UCSD-AML1 (cell line): ENCODE measurements at regions not wholly inside any gene's neighbourhood (a gene's known extent, or its start where the extent isn't known, plus 50 kb on each side); places are given as distances from the start of the nearest gene placed in this dataset.
"Not testable (repeated sequence)": the region's sequence is repeated elsewhere in the genome, so short reads cannot be mapped to it uniquely, and the experiment has no call there.

Experiments
- DNase-seq: peaks from one replicate; lab custom pipeline; 2025; ENCODE audit not compliant: unreplicated experiment; lab: John Stamatoyannopoulos, UW

DNA sequence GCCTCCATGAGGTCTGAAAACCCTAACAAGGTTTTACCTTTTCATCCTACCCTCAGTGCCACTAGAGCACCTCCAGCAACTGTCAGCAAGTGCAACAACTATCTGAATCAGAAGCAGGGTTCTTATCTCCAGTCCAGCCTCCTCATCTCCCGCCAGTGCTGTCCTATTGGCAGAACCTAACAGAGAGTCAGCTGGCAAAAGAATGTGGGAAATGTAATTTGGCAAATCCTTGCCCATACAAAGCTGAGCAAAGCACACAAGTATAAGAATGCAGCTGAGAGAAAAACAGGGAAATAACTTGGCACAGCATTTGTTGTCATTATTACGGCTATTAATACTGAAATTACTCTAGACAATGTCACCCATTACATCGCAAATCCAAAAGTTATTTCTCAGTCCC lies 124.2 kb downstream of the ATP6V1G3 start:
- DNase-seq = peak; percentile 5

DNA sequence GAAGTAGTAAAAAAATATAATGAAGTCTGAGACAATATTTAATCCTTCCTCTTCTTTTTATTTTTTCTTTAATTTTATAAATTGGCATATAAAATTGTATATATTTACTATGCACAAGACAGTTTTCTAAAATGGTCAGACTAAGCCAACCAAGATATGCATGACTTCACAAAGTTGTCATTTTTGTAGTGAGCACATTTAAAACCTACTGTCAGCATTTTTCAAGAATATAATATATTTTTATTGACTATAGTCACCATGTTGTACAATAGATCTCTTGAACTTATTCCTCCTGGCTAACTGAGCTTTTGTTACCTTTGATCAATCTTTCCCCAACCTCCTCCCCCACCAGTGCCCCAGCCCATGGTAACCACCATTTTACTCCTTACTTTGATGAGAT lies 129.2 kb downstream of the ATP6V1G3 start:
- DNase-seq = no peak

DNA sequence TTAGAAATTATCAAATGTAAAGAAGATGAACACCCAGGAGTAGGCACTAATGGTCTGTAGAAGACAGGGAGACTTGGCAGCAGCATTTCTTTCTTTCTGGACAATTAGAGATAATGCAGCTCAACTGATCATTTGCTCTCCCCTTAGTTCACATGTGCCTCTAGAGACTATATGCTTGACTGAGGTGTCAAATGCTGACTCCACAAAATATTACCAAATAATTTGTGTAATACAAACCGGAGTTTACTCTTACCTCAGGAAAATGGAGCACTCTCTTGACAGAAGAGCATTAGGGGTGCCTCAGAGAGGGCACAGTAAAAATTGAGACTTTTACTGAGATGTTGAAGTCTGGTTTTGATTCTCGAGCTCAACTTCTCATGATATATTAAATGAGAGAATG lies 131.8 kb downstream of the ATP6V1G3 start:
- no peak for DNase-seq

DNA sequence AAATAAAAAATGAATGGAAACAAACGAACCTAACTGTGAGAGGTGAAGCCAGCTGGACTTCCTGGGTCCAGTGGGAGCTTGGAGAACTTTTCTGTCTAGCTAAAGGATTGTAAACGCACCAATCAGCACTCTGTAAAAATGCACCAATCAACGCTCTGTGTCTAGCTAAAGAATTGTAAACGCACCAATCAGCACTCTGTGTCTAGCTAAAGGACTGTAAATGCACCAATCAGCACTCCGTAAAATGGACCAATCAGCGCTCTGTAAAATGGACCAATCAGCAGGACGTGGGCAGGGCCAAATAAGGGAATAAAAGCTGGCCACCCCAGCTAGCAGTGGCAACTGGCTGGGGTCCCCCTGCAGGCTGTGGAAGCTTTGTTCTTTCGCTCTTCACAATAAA lies 135.8 kb downstream of the ATP6V1G3 start:
- DNase-seq = not testable (repeated sequence)

DNA sequence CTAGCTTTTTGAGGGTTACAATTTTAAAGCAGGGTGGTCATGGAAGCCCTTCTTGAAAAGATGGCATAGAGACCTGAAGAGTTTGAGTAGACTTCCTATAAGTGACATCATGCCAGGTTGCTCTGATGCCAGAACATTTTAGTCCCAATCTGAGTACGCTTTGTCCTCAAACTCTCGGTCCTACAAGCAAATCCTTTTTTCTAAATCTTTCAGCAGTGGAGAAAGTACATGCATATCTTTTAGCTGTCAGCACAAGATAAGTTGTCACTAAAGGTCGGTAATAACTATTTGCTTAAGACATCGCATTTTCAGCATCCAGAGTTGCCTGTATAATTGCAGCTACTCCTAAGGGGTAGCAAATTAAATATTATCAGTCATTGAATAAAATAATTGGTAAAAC lies 140.4 kb downstream of the ATP6V1G3 start:
- no peak for DNase-seq

DNA sequence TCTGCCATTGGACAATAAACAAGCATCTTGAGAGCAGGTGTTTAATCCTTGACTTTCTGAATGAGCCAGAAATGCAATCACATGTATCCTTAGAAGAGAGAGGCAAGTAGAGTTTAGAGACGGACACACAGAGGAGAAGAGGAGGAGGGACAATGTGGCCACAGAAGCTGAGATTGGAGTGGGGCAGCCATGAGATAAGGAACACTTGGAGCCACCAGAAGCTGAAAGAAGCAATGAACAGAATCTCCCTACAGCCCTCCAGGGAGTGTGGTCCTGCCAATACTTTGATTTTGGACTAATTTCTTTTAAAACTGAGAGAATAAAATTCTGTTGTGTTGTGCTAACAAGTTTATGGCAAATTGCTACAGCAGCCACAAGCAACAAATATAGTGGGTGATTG lies 141.0 kb downstream of the ATP6V1G3 start:
- no peak for DNase-seq

DNA sequence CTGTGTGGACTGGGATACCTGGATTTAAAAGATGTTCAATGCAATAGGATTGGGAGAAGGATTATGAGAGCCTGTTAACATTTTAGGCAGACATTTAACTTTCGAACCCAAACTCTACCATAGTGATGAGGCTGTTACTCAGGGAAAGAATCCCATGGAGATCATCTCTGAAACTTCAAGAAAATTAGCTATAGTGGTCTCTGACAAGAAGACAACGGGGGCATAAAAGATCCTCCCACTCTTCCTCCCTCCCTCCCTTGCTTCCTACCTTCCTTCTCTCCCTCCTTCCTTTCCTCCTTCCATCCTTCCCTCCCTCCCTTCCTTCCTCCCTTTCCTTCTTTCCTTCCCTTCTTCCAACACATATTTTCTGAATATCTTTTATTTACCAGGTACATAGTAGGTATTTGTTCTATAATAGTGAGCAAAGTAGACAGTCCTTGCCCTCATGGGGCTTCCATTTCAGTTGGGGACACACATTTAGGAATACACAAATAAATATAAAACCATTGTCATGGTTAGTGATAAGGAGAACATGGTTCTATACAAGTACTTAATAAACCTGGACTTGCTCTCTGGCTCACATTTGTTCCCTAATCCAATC lies 143.2 kb downstream of the ATP6V1G3 start:
- no peak for DNase-seq

DNA sequence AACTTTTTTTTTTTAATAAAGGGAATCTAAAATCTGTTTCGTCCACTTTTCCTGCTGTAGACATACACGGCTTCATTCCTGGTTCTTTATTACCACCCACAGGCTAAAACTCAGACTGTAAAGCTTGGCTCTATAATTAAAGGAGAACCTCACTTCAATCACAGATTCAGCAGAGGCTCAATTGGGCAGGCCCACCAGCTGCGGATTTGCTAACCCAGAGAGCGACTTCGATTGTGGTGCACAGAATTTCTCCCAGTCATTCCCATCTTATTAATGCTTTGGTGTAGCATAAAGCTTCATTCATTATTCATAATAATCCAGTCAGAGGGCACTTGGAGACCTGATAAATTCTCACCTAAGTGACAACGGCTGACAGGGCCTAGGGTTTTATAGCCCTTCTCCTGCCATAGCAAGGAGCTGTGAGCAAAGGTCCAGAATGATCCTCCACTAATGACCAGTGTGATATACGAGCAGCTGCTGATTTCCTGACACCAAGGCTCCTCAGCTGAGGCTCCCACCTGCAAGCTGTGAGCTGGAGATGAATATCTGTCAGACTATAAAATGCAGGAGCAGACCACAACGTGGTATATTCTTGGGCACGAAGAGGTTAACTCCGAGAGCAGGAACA lies 149.0 kb downstream of the ATP6V1G3 start:
- no peak for DNase-seq

DNA sequence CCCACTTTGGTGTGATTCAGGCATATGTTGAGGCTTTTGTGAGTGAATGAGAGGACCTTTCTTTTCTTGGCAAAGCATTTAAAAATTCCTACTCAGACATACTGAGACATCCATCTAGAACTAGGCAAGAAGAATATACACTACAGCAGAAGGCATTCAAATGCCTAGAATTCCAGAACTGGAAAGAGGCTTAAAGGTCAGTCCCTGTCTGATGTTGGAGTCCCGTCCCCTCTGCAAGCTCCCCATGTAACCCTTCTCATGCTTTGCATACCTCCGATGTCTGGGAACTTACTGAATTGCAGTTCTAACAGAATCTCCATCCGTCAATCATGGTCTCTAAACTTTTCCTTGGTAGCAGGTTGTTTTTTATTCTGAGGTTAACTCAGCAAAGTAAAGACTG lies 152.9 kb downstream of the ATP6V1G3 start:
- DNase-seq = no peak

DNA sequence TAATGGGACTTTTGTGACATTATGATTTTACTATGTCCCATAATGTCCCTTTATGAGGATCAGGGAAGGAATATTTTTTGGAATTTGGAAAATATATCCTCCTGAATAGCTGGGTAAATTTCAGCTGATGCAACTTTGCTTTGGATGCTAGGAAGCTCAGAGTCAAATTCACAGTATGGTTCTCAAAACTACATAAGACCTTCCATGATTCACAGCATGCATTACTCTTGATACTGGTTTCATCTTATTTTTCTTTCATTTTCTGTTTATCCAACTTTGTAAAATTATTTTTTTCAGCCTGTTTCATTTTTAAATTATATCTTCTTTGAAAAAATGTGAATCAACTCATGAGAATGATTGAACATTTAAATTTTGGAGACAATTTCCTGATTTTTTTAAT lies 160.2 kb downstream of the ATP6V1G3 start:
- DNase-seq = no peak

DNA sequence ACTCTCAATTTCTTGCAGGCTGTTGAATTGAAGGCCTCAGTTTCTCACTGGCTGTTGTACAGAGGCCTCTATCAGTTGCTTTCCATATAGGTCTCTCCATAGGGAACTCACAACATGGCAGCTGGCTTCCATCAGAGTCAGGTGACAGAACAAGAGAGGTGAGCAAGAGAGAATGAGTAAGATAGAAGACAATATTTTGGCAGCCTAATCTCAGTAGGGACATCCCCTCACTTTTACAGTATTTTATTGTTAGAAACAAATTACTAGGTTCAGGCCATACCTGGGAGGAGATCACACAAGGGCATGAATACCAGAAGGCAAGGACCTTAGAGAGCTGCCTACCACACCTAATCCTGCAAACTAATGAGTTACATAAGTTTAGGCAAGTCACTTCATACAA lies 162.8 kb downstream of the ATP6V1G3 start:
- no peak for DNase-seq

DNA sequence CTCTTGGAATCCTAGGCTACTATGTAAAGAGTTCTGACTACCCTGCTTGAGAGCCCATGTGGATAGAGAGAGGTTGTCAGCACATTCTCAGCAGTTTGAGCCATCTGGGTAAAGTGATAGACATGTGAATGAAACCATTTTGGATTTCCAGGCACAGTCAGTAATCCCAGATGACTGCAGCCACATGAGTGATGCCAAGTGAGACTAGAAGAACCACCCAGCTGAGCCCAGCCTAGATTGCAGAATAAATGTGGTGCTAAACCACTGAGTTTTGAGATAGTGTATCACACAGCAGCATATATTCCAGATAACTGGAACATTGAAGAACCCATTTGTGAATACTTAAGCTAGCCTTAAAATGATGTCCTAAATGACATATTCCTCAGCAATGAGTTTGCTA lies 166.2 kb downstream of the ATP6V1G3 start:
- DNase-seq = peak; percentile 2

DNA sequence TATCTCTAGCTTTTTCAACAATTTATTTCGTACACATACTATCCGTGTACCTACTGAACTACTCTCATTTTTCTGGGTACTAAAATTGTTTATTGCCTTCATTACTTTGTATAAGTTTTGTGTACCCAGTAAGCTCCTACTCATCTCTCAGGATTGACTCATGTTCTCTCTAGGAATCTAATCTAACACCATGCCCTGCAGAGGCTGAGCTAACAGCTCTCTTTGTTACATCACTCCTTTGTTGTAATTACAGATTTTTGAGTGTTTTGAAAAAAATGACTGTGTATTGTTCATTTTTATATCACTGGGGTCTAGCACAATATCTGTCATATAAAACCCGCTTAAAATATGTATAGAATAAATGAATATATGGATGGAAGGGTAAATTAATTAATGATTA lies 167.1 kb downstream of the ATP6V1G3 start:
- no peak for DNase-seq
